SK-N-SH (cell line): ENCODE measurements at regions not wholly inside any gene's neighbourhood (a gene's known extent, or its start where the extent isn't known, plus 50 kb on each side); places are given as distances from the start of the nearest gene placed in this dataset.

Experiments used
- CTCF ChIP-seq: fragments of 200-600 bp; sonication (generic); IDR thresholded peaks from 2 replicates; pipeline ENCODE4 v1.6.1; 2017; ENCODE audit warnings: antibody characterized with exemption, mild to moderate bottlenecking, moderate library complexity
- EZH2phosphoT487 ChIP-seq: fragments of 200-600 bp; sonication (generic); IDR thresholded peaks from 2 replicates; pipeline ENCODE4 v1.6.1; 2017; ENCODE audit warnings: low read depth, mixed run types, mild to moderate bottlenecking, antibody characterized with exemption, moderate library complexity, borderline replicate concordance
- GABPA ChIP-seq: IDR thresholded peaks from 2 replicates; pipeline ENCODE4 v1.4.0; 2012; ENCODE audit warnings: low read depth, mild to moderate bottlenecking
- MAX ChIP-seq: IDR thresholded peaks from 2 replicates; pipeline ENCODE4 v1.4.0; 2012; ENCODE audit warnings: low read depth
- RCOR1 ChIP-seq: fragments of 150-350 bp; IDR thresholded peaks from 2 replicates; pipeline ENCODE4 v1.6.1; 2017; ENCODE audit warnings: antibody characterized with exemption, low read length
- SMC3 ChIP-seq: IDR thresholded peaks from 2 replicates; pipeline ENCODE4 v1.6.1; 2012; ENCODE audit warnings: low read depth, low read length, improper control_type of control experiment
- TCF12 ChIP-seq: IDR thresholded peaks from 2 replicates; pipeline ENCODE4 v1.4.0; 2012

DNA sequence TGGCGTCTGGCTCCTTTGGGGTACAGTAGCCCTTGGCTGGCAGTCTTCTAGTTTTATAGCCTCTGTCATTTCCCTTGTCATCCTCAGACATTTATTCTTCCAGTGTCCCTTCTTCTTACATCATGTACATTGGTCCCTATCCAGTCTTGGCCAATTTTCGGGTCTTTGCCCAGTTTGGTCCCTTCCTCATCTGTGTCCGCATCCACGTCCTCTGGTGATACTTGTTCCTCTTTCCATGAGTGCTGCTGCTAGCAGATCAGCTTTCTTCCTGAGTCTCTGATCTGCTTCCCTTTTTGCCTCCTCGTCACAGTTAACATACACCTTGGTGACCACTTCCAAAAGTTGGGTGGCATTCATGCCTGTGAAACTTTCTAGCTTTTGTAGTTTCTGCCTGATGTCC is 86.2 kb upstream of the GPR6 start:
- TF ChIP-seq SMC3 = no peak
- TF ChIP-seq EZH2phosphoT487 = no peak
- TF ChIP-seq TCF12 = no peak
- no peak for TF ChIP-seq GABPA
- TF ChIP-seq RCOR1 = no peak
- TF ChIP-seq MAX = no peak
- no peak for TF ChIP-seq CTCF
